GM19023 (cell line): ENCODE measurements at regions not wholly inside any gene's neighbourhood (a gene's known extent, or its start where the extent isn't known, plus 50 kb on each side); places are given as distances from the start of the nearest gene placed in this dataset.
"Not testable (repeated sequence)": the region's sequence is repeated elsewhere in the genome, so short reads cannot be mapped to it uniquely, and the experiment has no call there.

Experiments used
- ATAC-seq: cut with Tn5 transposase; IDR thresholded peaks from one replicate; pipeline ENCODE4 v1.9.1; 2021; ENCODE audit warnings: mild to moderate bottlenecking, moderate library complexity; ENCODE audit not compliant: unreplicated experiment

DNA sequence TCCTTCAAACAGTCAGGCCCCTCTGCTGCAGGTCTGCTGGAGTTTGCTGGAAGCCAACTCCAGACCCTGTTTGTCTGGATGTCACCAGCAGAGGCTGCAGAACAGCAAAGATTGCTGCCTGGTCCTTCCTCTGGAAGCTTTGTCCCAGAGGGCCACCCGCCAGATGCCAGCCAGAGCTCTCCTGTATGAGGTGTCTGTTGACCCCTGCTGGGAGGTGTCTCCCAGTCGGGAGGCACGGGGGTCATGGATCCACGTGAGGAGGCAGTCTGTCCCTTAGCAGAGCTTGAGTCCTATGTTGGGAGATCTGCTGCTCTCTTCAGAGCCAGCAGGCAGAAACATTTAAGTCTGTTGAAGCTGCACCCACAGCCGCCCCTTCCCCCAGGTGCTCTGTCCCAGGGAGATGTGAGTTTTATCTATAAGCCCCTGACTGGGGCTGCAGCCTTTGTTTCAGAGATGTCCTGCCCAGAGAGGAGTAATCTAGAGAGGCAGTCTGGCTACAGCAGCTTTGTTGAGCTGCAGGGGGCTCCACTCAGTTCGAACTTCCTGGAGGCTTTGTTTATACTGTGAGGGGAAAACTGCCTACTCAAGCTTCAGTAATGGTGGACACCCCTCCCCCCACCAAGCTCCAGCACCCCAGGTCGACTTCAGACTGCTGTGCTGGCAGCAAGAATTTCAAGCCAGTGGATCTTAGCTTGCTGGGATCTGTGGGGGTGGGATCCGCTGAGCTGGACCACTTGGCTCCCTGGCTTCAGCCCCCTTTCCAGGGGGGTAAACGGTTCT is 72.1 kb downstream of the OGFRL1 start:
- not testable (repeated sequence) for ATAC-seq

DNA sequence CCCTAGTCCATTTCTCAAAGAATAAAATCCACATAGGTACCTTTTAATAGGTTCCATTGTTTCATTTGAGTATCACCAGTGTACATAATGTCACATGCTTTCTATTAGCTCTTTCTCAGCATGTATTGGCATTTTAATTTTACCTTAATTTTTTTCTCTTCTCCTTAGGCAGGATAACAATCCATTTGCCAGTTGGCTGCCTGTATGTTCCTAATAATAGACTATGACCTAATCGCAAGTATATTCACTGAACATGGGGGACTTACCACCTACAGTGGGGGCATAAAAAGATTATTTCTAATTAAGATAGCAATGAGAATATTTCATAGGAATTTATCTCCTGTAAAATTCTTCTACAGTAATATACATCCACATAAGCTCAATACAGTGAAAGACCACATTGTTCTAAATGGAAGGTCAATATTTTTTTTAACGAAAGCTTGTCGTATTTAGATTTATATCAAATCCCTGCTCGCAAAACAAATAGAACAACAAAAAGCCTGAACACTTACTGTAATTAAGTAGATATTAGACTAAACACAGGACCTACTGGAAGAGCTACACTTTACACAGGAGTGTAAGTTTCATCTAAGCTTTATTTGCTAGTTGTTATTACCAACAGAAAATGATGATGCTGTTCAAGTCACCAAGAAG is 76.4 kb downstream of the OGFRL1 start:
- ATAC-seq = no peak

DNA sequence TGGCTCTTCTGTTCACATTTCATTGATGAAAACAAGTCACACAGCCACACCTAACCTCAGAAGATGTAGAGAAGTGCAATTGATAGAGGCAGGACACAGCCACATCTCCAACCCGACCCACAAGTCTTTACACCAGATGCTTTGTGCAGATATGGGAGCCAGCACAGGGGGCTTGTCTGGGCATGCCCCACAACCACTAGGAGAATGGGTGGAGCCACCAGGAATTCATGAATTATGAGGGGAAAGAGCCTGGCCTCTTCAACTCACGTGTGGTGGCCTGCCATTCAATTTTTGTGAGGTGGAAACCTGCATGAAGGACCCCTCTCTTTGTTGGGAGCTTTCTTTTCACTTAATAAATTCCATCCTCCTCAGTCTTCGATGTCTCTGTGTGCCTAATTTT is 79.1 kb downstream of the OGFRL1 start:
- no peak for ATAC-seq

DNA sequence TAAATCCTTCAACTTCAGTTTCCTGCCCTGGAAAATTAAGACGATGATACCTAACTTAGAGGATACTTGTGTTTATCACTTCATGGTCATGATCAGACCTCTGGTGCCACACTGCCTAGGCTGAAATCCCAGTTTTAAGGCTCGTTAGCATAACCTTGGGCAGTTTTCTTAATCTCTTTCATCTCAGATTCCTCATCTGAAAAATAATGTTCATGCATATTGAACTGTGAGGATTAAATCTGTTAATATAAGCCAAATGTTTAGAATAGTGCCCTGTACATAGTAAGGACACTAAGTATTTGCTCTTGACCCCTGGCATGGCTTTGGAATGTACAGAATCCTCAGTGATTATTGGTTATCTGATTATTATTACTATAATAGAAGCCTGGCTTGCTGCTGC is 79.7 kb downstream of the OGFRL1 start:
- ATAC-seq = no peak

DNA sequence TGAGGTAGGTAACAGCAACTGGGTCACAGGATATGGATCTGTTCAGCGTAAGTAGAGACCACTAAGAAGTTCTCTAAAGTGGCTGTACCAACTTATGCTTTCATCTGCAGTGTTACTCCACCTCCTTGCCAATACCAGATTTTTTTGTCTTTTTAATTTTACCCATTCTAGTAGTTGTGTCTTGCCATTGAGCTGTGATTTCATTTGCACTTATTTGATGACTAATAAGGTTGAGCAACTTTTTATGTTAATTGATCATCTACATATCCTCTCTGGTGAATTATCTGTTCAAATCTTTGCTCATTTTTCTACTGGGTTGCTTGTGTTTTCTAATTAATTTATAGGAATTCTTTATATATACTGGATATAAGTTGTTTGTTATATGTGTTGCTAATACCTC is 82.9 kb downstream of the OGFRL1 start:
- ATAC-seq = no peak

DNA sequence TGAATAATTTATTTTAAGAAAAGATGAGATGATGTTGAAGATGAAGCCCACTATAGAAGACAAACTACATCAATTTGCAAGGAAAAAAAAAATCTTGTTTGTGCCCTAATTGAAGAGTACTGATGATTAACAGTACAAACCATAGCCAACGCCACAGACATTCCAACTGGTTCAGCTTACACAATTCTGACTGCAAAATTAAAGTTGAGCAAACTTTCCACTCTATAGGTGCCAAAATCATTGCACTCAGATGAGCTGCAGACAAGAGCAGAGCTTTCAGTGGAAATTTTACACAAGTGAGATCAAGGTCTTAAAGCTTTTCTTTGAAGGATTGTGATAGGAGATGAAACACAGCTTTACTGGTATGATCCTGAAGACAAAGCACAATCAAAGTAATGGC is 85.3 kb downstream of the OGFRL1 start:
- no peak for ATAC-seq

DNA sequence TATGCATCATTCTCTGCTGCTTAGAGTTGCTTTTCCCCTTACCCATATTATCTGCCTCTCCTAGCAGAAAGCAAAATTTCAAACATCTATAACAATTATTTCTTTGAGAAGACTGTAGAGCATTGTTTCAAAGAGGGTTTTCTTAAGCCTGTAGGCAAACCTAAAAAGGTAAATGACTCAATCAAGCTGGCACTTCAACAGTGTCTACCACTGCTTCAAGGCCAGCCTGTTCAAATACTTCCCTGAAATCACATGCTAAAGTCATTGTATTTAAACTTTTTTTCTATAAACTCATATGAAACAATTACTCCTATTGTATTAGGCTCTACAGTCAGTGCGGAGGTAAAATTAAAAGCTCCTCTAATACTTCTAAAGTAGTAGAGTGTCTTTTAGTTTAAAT is 87.1 kb downstream of the OGFRL1 start:
- ATAC-seq = no peak

DNA sequence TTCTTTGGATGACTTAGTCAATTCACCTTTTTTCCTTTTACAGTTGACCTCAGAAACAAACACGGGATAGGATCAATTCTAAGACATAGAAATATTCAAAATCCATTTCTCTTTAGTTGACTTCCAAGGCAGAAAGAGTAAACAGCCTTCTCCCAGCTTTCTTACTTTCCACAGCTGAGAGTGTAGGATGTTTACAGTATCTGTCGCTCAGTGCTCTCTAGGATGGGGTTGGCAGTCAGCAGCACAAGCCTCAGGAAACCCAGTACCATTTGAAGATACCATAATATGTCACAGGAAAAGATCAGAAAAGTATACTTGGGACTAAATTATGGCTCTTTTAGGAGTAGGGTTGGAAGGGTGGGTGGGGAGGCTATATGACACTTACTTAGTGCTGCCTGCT is 88.2 kb downstream of the OGFRL1 start:
- ATAC-seq = no peak

DNA sequence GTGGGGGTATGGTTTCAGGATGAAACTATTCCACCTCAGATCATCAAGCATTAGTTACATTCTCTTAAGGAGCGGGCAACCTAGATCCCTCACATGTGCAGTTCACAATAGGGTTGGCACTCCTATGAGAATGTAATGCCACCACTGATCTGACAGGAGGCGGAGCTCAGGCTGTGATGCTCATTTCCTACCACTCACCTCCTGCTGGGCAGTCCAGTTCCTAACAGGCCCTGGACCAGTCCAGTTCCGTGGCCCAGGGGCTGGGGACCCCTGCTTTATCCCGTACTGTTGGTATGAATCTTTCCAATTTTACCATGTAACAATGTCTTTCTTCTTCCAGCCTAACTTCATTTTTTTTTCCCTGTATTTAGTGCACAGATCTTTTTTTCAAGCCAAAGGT is 94.9 kb downstream of the OGFRL1 start:
- ATAC-seq = no peak

DNA sequence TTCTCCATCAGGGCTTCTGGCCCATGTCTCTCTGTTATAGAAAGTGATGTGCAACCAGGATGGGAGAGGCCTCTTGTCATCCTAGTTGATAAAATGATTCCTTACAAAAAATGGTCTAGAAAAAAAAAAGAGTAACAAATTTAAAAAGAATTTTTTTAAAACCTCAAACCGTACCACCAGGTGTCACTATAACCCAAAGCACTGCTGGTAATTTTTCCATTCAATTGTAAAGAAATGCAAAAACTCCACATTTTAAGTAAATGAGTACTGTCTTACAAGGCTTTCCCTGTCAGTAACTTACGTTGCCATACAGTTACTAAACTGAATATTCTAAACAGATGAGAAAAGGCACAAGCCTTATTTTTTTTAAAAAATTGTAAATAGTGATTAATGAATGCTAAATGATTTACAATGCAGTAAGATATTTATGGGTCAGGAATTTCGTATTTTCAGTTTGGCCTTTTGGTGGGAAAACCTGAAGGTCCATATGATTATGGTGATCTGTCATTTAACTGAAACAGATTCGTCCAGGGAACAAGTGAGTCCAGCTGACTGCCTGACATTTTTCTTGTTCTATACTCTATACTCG is 95.4 kb downstream of the OGFRL1 start:
- no peak for ATAC-seq

DNA sequence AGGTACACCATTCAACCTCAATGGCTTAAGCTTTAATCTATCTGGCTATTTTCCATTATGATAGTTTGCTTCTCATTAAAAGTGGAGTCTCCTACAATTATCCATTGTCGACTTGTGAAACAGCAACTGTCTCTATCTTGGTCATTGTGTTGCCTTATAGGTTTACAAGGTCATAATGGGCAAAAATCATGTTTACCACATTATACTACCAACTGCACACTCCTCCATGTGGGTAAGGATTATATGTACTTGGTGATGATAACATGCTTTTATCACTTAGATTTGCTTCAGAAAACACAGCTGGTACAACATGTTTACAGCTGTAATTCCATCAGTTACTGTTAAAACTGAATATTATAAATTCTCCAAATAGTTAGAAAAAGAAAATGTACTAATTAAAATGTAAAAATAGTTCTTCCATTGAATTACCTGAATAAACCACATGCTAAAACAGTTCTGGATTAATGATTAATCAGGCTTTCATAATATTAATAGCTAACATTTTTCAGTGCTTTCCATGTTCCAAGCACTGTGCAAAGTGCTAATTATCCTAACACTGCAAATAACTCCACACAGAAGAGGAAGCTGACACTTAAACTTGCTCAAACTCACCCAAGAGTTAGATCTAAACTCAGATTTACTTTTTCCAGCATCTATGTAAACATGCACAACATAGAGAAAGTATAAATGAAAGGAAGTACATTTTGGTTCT is 96.7 kb downstream of the OGFRL1 start:
- ATAC-seq = no peak

DNA sequence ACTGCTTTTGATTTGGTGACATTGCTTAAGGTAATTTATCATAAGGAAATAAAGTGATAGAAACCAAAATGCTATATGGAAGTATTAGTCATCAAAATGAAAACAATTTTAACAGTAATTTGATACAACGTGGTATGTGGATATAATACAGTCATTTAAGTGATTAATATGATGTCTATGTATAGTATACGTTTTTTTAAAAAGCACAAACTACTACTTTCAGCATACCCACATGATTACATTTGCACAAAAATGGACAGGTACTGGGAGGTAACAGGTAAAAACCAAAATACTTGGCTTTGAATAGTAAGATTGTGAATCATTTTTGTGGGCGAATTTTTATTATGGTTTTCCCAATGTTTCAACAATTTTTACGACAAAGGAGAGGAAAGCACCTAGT is 97.6 kb downstream of the OGFRL1 start:
- ATAC-seq = no peak

DNA sequence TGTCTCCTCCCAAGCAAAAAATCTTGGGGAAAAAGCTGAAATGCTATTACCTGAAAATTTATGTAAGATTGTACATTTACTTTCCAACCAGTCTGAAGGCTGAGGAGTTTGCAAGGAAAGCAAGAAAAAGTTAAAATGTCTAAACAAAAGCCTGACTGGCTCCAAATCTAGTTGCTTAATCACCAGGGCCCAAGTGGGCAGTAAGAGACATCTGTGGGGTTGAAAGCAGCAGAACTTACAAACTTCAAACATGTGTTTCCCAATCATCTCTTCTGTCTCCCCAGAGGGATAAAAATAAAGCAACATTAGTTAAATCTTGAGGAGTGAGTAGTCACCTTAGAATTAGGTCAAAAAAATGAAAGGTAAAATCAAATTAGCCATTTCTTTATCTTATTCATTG is 98.6 kb downstream of the OGFRL1 start:
- ATAC-seq = no peak

DNA sequence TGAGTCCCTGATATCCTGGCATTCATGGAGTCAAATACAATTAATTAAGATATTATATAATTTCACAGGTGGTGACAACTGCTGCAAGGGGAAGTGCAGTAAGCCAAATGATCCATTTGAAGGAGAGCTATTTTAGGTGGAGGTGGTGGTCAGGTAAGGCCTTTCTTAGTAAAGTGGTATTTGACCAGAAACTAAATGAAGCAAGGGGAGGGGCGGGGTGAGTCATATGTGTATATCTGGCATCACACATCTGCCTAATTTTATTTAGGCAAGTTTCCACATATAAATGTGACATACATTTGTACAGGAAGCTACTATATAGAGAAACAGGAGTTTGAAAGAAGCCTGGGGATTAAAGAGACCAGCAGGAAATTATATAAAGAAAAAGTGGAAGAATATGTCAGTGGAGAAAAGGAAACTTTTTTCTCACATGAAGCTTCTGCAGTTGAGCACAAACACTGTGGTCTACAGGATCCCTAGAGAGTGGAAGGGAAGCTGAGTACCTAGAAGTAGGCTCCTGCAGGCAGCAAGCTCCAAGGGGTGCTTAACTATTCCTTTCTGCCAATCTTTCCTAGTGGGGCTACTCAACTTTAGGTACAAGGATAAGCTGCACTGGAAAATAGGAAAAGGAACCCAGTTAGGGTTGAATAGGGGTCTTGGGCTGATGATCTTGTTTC is 99.6 kb downstream of the OGFRL1 start:
- ATAC-seq = no peak

DNA sequence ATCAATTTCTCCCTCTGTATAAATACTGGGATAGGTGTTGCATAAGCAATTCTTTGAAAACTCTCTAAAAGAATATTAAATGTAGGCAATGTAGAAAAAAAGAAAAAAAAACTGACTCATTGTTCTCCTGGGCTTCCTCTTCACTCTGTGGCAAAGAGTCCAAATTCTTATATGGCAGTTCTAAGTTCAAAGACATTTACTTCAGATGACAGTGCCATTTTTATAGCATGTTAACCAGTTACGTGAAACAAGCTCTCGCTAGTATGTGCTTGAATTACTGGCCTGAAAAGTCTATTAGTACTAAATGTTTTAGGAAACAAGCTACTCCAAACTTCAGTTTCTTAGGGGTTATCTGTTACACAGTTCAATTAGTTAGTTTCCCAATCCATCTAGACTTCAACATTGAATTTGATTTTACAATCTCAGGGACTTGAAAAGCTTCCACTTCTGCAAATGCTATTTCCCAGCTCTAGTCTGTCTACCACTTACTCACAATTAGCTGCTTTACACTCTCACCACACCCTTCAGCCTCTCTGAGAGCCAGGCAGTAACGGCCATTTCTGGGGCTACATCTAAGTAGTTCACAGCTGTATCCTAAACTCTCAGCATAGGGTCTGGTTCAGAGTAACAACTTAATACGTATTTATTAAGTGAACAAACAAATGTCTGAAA is 100.4 kb downstream of the OGFRL1 start:
- ATAC-seq = no peak

DNA sequence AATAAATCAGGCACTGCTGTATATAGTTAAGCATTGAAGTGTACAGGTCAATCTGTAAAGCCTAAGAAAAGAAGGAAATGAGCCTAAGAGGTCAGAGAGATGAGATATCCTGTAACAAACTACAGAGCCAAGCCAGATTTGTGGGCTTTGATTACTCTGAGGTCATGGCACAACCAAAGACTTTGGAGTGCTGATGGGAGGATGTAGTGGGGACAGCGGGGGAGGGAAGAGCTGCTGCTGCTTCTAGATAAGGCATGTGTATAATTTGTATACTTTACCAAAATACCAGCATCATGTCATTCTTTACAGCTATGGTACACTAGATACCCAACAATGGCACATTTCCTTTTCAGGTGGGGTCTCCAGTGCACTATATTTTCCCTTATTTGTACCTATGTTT is 102.5 kb downstream of the OGFRL1 start:
- no peak for ATAC-seq

DNA sequence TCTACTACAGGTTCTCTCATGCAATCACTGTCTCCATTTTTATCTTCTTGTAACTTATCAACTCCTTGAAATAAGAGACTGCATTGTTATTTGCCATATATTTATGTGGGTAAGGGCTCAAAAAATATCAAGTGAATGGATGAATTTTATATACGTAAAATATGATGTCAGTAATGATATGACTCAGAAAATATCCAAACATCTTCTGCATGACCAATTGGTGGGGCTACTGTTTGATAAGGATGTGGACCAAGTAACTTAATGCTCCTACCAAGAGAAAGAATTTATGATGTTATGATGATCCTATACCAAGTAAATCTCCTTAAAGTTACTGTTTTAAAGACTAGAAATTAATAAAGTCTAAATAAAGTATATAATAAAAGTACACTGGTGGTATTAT is 103.7 kb downstream of the OGFRL1 start:
- no peak for ATAC-seq

DNA sequence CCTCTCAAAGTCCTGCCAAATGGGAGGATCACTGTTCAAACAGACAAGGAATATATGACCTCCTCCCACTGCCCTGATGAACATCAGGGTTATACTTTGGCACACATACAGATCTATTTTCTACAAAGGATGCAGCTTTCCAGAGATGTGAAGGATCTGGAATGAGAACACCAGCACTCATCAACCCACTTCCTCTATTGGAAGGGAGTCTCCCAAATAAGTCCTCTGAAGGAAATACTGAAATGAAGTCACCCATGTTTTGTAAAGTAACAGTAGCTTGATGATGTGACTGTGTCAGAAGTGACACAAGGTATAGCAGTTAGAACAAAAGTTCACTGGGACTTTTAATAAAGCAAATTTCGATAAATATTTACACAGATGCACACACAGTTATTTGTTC is 104.9 kb downstream of the OGFRL1 start:
- no peak for ATAC-seq

DNA sequence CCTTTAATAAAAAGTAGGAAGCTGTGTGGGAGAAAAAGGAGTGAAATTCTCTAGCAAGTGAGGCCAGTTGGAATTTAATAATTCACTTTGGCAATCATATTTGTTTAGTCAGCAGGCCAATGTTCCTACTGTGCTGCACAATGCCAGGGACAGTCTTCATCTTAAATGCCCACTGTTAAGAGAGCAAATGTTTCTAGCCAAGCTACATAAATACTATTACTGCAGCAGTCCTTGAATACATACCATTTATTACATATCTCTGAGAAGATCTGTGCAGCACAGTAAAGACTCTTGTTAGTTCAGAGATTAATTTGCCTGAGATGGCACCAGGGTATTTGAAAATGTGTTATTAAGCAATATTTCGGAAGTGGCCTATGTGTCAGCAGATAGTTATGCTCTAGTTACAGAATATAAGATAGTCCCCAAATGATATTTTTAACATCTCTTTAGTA is 105.4 kb downstream of the OGFRL1 start:
- no peak for ATAC-seq

DNA sequence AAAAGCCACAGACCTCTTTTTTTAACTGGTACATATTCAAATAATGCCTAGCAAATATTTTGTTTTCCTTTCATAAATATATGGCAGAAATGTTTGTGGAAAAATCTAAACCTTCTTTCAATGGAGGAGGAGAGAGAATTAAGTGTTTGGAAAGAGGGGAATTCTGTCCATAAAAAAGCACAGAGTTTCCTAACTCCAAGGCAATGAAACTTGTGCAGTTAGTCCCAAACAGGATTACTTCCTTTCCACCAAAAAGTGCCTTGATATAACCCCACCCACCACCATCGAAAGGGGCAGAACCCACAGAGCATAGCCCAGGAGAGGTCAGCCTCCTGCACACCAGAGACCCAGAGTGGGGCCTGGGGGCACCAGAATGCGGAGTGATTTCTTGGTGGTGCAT is 106.3 kb downstream of the OGFRL1 start:
- no peak for ATAC-seq
